ENCODE measurements at regions not wholly inside any gene's neighbourhood (a gene's known extent, or its start where the extent isn't known, plus 50 kb on each side); places are given as distances from the start of the nearest gene placed in this dataset.
"Not testable (repeated sequence)": the region's sequence is repeated elsewhere in the genome, so short reads cannot be mapped to it uniquely, and the experiment has no call there.

DNA sequence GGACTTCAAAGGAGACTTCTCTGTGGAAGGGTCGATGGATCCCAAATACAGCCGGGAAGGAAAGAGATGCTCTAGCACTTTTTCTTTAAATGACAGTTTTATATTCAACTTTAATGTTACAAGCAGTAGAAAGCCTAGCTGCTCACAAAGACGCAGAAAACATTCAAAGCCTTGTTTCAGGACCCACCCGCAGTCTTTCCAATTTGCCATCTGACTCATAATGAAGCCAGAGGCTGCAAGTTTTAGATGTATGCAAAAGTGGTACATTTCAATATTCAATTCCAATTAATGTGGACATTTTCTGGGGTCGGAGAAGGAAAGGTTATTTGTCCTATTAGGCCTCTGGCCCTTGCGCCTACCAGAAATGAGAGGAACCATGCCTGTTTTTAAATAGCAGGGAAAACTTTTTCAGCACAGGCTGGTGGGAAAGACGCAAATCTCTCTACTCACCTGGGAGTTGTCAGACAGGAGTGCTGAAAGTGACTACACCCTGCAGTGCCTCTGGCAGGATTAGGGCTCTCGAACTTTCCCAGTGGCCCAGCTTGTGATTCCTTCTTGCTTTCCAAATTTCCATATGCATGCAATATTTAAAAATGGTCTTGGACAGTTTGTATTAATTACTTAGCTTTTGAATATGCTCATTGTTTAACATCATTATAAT, 117.4 kb upstream of the MBNL1 start (continued):
- TF ChIP-seq PHF8 (conservative IDR thresholded peaks at IDR 0.05; ENCODE audit: low read depth, low read length) (no peak), GTF2F1 (IDR thresholded peaks at IDR 0.05; ENCODE audit: borderline replicate concordance, low read depth, low read length) (no peak), MAFK (IDR thresholded peaks at IDR 0.05; ENCODE audit: low read depth, low read length) (no peak), POLR2AphosphoS5 (IDR thresholded peaks at IDR 0.05; ENCODE audit: low read depth, low read length) (no peak)

DNA sequence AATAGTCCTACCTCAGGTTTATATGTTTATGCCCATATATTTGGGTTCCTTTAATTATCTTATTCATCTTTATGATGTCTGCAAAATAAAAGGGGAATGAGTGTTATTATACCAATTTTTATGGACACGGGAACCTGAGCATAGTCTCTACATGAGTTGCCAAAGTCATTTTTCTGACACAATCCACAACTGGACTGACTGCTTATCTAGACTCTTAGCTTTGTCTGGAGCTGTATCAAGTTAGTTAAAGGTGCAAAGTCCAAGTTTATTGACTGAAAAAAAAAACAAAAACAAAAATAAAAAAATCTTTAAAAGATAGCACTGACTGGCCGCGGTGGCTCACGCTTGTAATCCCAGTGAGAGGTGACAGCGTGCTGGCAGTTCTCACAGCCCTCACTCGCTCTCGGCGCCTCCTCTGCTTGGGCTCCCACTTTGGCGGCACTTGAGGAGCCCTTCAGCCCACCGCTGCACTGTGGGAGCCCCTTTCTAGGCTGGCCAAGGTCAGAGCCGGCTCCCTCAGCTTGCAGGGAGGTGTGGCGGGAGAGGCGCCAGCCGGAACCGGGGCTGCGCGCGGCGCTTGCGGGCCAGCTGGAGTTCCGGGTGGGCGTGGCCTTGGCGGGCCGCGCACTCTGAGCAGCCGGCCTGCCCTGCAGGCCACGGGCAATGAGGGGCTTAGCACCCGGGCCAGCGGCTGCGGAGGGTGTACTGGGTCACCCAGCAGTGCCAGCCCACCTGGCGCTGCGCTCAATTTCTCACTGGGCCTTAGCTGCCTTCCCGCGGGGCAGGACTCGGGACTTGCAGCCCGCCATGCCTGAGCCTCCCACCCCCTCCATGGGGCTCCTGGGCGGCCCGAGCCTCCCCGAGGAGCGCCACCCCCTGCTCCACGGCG, 116.6 kb upstream of the MBNL1 start:
- H3K23ac ChIP-seq (ENCODE audit: insufficient read length); H4K8ac ChIP-seq (ENCODE audit: extremely low read depth, insufficient read depth, low read length); H4K5ac ChIP-seq (ENCODE audit: insufficient read length, low read depth, low read length); H2BK20ac ChIP-seq (ENCODE audit: low read length); H3K4me2 ChIP-seq (ENCODE audit: insufficient read depth in 1 of 2, low read depth in 2 of 2, low read length in 2 of 2); POLR2A ChIA-PET (ENCODE audit: partially characterized antibody); H3K79me1 ChIP-seq (ENCODE audit: low read depth, low read length); H4K91ac ChIP-seq (replicated peaks; ENCODE audit: insufficient read length, low read length); H3K79me2 ChIP-seq (ENCODE audit: control insufficient read depth in 1 of 2, insufficient read depth in 2 of 2, low read length in 2 of 2); FAIRE-seq; H3K14ac ChIP-seq (ENCODE audit: insufficient read length); H3K27me3 ChIP-seq (replicated peaks in 1 of 4; ENCODE audit: control insufficient read depth in 3 of 4, extremely low read depth in 1 of 4, insufficient read depth in 3 of 4, low read length in 3 of 4); H3K27ac ChIP-seq (ENCODE audit: low read depth, low read length); H3K23me2 ChIP-seq (ENCODE audit: low read depth, low read length); H3K36me3 ChIP-seq (ENCODE audit: control insufficient read depth in 2 of 4, insufficient read depth in 4 of 4, low read length in 3 of 4); H3K4me1 ChIP-seq (replicated peaks in 1 of 4; ENCODE audit: control insufficient read depth in 3 of 4, insufficient read depth in 4 of 4, low read length in 3 of 4); H3K4me3 ChIP-seq (ENCODE audit: extremely low read depth in 1 of 4, insufficient read depth in 2 of 4, low read depth in 3 of 4, low read length in 4 of 4); H2AK5ac ChIP-seq (ENCODE audit: low read depth, low read length); H2AFZ ChIP-seq (ENCODE audit: low read length); H2BK12ac ChIP-seq (ENCODE audit: low read depth, low read length); H3K9ac ChIP-seq (replicated peaks in 1 of 4; ENCODE audit: extremely low read depth in 1 of 4, low read depth in 3 of 4, low read length in 3 of 4); H2BK5ac ChIP-seq (ENCODE audit: low read depth, low read length); H3K18ac ChIP-seq (ENCODE audit: extremely low read depth, low read length); DNase-seq (ENCODE audit: low read depth in 1 of 2, low spot score in 2 of 2); H3K9me3 ChIP-seq (ENCODE audit: insufficient read depth in 2 of 2, low read depth in 1 of 2, low read length in 1 of 2); H3K56ac ChIP-seq (replicated peaks; ENCODE audit: insufficient read length, low read depth, low read length); H2BK120ac ChIP-seq (replicated peaks; ENCODE audit: low read depth, low read length); H4K20me1 ChIP-seq (replicated peaks in 1 of 2; ENCODE audit: control insufficient read depth in 1 of 2, insufficient read depth in 2 of 2, low read length in 2 of 2); H3K4ac ChIP-seq (replicated peaks; ENCODE audit: insufficient read length, low read depth, low read length); H2BK15ac ChIP-seq (ENCODE audit: low read length): not testable (repeated sequence)
- WGBS, 2 experiments (ENCODE audit: extremely low coverage in 1 of 2, insufficient coverage in 1 of 2, insufficient read length in 1 of 2, insufficient replicate concordance in 2 of 2, low coverage in 1 of 2, low lambda C conversion rate in 2 of 2, missing lambda C conversion rate in 1 of 2) = 97% methylated on average over 20 of the region's 42 CpGs; no CpG with 5 or more reads in 1 of the 2 experiments
- CTCF ChIA-PET (ENCODE audit: partially characterized antibody) = interaction anchor here (0.6 to 1.6 kb wide), 3 partner anchors 17 to 422 kb away, joined by 3 read pairs; no protein-coding TSS in a partner anchor
